ENCODE measurements at regions not wholly inside any gene's neighbourhood (a gene's known extent, or its start where the extent isn't known, plus 50 kb on each side); places are given as distances from the start of the nearest gene placed in this dataset.

DNA sequence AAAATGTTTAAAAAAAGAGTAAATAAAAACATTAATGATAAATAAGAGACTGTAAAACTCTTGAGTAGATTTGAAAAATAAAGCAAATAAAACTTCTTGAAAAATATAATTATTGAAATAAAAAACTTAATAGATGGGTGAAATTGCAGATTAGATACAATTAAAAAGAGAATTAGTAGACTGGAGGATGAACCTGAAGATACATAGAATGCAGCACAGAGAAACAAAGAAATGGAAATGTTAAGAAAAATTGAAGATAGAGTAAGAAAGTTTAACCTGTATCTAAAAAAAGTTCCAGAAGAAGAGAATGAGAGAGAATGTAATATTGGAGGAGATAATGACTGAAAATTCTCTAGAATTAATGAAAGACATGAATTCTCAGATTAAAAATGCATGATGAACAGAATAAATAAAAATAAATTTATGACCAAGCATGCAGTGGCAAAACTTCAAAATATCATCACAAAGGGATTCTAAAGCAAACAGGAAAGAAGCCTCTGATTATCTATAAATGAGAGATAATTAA, 438.1 kb upstream of the CLINT1 start:
- H3K27ac ChIP-seq (replicated peaks) = no peak overlapping the region
- no peak for TF ChIP-seq SPI1 (IDR thresholded peaks at IDR 0.05; ENCODE audit: borderline replicate concordance, low read depth)
- TF ChIP-seq, protein P1, sequence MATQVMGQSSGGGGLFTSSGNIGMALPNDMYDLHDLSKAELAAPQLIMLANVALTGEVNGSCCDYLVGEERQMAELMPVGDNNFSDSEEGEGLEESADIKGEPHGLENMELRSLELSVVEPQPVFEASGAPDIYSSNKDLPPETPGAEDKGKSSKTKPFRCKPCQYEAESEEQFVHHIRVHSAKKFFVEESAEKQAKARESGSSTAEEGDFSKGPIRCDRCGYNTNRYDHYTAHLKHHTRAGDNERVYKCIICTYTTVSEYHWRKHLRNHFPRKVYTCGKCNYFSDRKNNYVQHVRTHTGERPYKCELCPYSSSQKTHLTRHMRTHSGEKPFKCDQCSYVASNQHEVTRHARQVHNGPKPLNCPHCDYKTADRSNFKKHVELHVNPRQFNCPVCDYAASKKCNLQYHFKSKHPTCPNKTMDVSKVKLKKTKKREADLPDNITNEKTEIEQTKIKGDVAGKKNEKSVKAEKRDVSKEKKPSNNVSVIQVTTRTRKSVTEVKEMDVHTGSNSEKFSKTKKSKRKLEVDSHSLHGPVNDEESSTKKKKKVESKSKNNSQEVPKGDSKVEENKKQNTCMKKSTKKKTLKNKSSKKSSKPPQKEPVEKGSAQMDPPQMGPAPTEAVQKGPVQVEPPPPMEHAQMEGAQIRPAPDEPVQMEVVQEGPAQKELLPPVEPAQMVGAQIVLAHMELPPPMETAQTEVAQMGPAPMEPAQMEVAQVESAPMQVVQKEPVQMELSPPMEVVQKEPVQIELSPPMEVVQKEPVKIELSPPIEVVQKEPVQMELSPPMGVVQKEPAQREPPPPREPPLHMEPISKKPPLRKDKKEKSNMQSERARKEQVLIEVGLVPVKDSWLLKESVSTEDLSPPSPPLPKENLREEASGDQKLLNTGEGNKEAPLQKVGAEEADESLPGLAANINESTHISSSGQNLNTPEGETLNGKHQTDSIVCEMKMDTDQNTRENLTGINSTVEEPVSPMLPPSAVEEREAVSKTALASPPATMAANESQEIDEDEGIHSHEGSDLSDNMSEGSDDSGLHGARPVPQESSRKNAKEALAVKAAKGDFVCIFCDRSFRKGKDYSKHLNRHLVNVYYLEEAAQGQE (IDR thresholded peaks at IDR 0.05; ENCODE audit: insufficient replicate concordance, low read depth) = no peak
- no peak for TF ChIP-seq POLR2AphosphoS5 (IDR thresholded peaks at IDR 0.05; ENCODE audit: low read depth)
- TF ChIP-seq, protein P2, sequence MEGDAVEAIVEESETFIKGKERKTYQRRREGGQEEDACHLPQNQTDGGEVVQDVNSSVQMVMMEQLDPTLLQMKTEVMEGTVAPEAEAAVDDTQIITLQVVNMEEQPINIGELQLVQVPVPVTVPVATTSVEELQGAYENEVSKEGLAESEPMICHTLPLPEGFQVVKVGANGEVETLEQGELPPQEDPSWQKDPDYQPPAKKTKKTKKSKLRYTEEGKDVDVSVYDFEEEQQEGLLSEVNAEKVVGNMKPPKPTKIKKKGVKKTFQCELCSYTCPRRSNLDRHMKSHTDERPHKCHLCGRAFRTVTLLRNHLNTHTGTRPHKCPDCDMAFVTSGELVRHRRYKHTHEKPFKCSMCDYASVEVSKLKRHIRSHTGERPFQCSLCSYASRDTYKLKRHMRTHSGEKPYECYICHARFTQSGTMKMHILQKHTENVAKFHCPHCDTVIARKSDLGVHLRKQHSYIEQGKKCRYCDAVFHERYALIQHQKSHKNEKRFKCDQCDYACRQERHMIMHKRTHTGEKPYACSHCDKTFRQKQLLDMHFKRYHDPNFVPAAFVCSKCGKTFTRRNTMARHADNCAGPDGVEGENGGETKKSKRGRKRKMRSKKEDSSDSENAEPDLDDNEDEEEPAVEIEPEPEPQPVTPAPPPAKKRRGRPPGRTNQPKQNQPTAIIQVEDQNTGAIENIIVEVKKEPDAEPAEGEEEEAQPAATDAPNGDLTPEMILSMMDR (IDR thresholded peaks at IDR 0.05; ENCODE audit: insufficient read depth, low read length) = no peak
- no peak for TF ChIP-seq GABPA (IDR thresholded peaks at IDR 0.05; ENCODE audit: low read depth)
- H3K27me3 ChIP-seq (ENCODE audit: insufficient read depth, poor library complexity, severe bottlenecking) = peaks cover 2% of the 10 kb centered on the region
- no peak overlapping the region for H3K4me3 ChIP-seq (replicated peaks; ENCODE audit: insufficient read depth, low read length)
- no peak for DNase-seq (ENCODE audit: low read depth in 1 of 2, low spot score in 1 of 2)

DNA sequence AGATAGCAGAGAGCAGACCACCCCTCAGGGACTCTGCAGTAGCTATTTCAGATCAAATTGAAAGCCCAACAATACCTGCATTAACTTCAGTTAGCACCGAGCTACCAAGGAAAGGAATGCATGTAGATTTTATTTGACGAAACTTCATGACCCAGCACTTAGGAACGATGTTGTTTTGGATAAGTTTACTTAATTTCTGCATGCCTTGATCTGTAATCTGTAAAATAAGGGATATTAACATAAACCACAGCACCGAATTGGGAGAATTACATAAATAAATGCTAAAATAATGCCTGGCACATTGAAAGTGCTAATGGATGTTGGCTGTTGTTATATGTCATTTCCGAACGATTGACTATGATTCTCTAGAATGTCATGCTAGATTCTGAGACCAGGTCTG, 435.8 kb upstream of the CLINT1 start:
- H3K27me3 ChIP-seq (ENCODE audit: insufficient read depth, poor library complexity, severe bottlenecking) = peaks cover 2% of the 10 kb centered on the region
- DNase-seq (ENCODE audit: low read depth in 1 of 2, low spot score in 1 of 2) = no peak
- no peak overlapping the region for H3K4me3 ChIP-seq (replicated peaks; ENCODE audit: insufficient read depth, low read length)
- H3K27ac ChIP-seq (replicated peaks) = no peak overlapping the region
- TF ChIP-seq, protein P1 (IDR thresholded peaks at IDR 0.05; ENCODE audit: insufficient replicate concordance, low read depth) = no peak
- TF ChIP-seq, protein P2 (IDR thresholded peaks at IDR 0.05; ENCODE audit: insufficient read depth, low read length) = no peak
- TF ChIP-seq SPI1 (IDR thresholded peaks at IDR 0.05; ENCODE audit: borderline replicate concordance, low read depth) (no peak), POLR2AphosphoS5 (IDR thresholded peaks at IDR 0.05; ENCODE audit: low read depth) (no peak), GABPA (IDR thresholded peaks at IDR 0.05; ENCODE audit: low read depth) (no peak)

DNA sequence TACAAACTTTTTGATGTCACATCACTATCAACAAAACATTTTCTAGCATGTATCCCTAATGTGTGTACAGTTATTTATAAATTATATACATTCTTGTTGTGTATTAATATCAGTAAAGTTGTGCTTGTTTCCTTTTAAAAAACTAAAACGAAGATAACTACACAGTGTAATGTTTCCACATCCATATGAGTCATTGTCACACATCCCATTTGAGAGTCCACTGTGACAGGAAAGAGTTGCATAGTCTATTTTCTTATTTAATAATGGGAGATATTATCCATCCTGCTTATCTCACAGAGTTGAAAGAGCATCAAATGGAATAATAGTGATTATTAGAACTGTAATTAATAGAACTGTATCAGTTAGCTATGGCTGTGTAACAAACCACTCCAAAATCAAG, 434.0 kb upstream of the CLINT1 start:
- DNase-seq (ENCODE audit: low read depth in 1 of 2, low spot score in 1 of 2) = no peak
- H3K4me3 ChIP-seq (replicated peaks; ENCODE audit: insufficient read depth, low read length) = no peak overlapping the region
- no peak overlapping the region for H3K27ac ChIP-seq (replicated peaks)
- H3K27me3 ChIP-seq (ENCODE audit: insufficient read depth, poor library complexity, severe bottlenecking) = no peaks in the 10 kb centered on the region
- TF ChIP-seq, protein P1 (IDR thresholded peaks at IDR 0.05; ENCODE audit: insufficient replicate concordance, low read depth) = no peak
- TF ChIP-seq GABPA (IDR thresholded peaks at IDR 0.05; ENCODE audit: low read depth) = no peak
- TF ChIP-seq POLR2AphosphoS5 (IDR thresholded peaks at IDR 0.05; ENCODE audit: low read depth) = no peak
- TF ChIP-seq, protein P2 (IDR thresholded peaks at IDR 0.05; ENCODE audit: insufficient read depth, low read length) = no peak
- TF ChIP-seq SPI1 (IDR thresholded peaks at IDR 0.05; ENCODE audit: borderline replicate concordance, low read depth) = no peak

All from HL-60 (cell line).